SH-SY5Y (cell line): ENCODE measurements at regions not wholly inside any gene's neighbourhood (a gene's known extent, or its start where the extent isn't known, plus 50 kb on each side); places are given as distances from the start of the nearest gene placed in this dataset.

Experiments
- GATA2 ChIP-seq: IDR thresholded peaks from 2 replicates; pipeline ENCODE4 v1.6.1; 2011; ENCODE audit warnings: mild to moderate bottlenecking, low read depth, low read length
- GATA3 ChIP-seq: IDR thresholded peaks from 2 replicates; pipeline ENCODE4 v1.6.1; 2011; ENCODE audit warnings: low read depth, mild to moderate bottlenecking, low read length, moderate library complexity

- TF ChIP-seq GATA2 (no peak), GATA3 (no peak)
Measured at GRCh38 chr20:48336597-48336996, 491.2 kb downstream of the PREX1 start.
